Stimulated activated naive B cell treated with anti-CD40 and anti-IgM and Interleukin-4, amounts not matched to agents 10 μg/mL and 1 μg/mL and 100 μg/mL, for 72 hours (primary cell): ENCODE measurements at regions not wholly inside any gene's neighbourhood (a gene's known extent, or its start where the extent isn't known, plus 50 kb on each side); places are given as distances from the start of the nearest gene placed in this dataset.

Experiments
- ATAC-seq, 2 donors: fragments of 150-1000 bp; cut with Tn5 transposase; replicated peaks; 2 replicates each; pipeline ENCODE4 v1.10.0; 2021; ENCODE audit warnings: moderate library complexity in 1 of 2
- DNase-seq: peaks from one replicate; pipeline ENCODE4 v3.0.0; 2021
- H3K27ac Mint-ChIP-seq: one replicate; pipeline ENCODE4 v1.8.0; 2022; ENCODE audit warnings: mild to moderate bottlenecking, mixed read lengths
- H3K27me3 Mint-ChIP-seq, 2 donors: one replicate each; pipeline ENCODE4 v1.8.0; 2022; ENCODE audit warnings: mixed read lengths in 2 of 2
- H3K36me3 Mint-ChIP-seq, 2 donors: one replicate each; pipeline ENCODE4 v1.8.0; 2022; ENCODE audit warnings: mixed read lengths in 2 of 2, mild to moderate bottlenecking in 1 of 2
- H3K4me1 Mint-ChIP-seq, 2 donors: one replicate each; pipeline ENCODE4 v1.8.0; 2022; ENCODE audit warnings: mixed read lengths in 2 of 2, mild to moderate bottlenecking in 1 of 2
- H3K4me3 Mint-ChIP-seq, 2 donors: one replicate each; pipeline ENCODE4 v1.8.0; 2022; ENCODE audit warnings: mild to moderate bottlenecking in 2 of 2, mixed read lengths in 2 of 2, moderate library complexity in 1 of 2
- H3K9me3 Mint-ChIP-seq, 2 donors: one replicate each; pipeline ENCODE4 v1.8.0; 2022; ENCODE audit warnings: mixed read lengths in 2 of 2, mild to moderate bottlenecking in 1 of 2

- ATAC-seq (no peak), DNase-seq (no peak)
- H3K27ac Mint-ChIP-seq = no peak overlapping the region
- no peaks in the 10 kb centered on the region for H3K36me3 Mint-ChIP-seq
- no peaks in the 10 kb centered on the region for H3K27me3 Mint-ChIP-seq
- no peaks in the 10 kb centered on the region for H3K4me1 Mint-ChIP-seq
- no peak overlapping the region for H3K4me3 Mint-ChIP-seq
- peaks cover 4% of the 10 kb centered on the region in 2 donors for H3K9me3 Mint-ChIP-seq
Measured at GRCh38 chr10:130568246-130568645, 432.1 kb downstream of the GLRX3 start.

DNA sequence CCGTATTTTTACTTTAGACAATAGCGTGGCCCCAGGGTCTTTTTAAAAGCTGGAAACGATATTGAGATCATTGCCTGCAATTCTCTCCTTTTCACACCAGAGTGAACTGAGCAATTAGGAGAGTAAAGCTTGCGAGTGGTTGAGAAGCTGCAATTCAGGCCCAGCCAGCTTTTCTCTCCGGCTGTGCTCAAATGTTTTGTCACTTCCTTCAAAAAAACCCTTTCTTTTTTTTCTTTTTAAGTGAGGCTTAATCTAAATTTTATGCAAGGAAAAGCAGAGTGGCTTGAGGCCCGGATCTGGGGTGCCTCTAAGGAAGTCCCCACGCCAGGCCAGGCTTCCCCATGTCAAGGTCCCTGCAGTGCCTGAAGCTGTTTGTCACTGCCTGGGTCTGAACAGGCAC is 433.9 kb downstream of the GLRX3 start:
- ATAC-seq = no peak
- H3K27me3 Mint-ChIP-seq = no peaks in the 10 kb centered on the region
- peaks cover 0 to 2% of the 10 kb centered on the region in 2 donors for H3K9me3 Mint-ChIP-seq

GRCh38 chr10:130571674-130572073 is 435.5 kb downstream of the GLRX3 start:
- Mint-ChIP-seq H3K9me3 (peaks cover 0 to 2% of the 10 kb centered on the region in 2 donors), H3K4me3 (no peak overlapping the region), H3K27ac (no peak overlapping the region), H3K4me1 (no peaks in the 10 kb centered on the region), H3K27me3 (no peaks in the 10 kb centered on the region), H3K36me3 (no peaks in the 10 kb centered on the region)
- ATAC-seq = no peak
- no peak for DNase-seq

More for the DNA sequence above, 433.9 kb downstream of the GLRX3 start:
- no peak for DNase-seq
- H3K27ac Mint-ChIP-seq = no peak overlapping the region
- no peak overlapping the region for H3K4me3 Mint-ChIP-seq
- no peaks in the 10 kb centered on the region for H3K36me3 Mint-ChIP-seq
- H3K4me1 Mint-ChIP-seq = no peaks in the 10 kb centered on the region

DNA sequence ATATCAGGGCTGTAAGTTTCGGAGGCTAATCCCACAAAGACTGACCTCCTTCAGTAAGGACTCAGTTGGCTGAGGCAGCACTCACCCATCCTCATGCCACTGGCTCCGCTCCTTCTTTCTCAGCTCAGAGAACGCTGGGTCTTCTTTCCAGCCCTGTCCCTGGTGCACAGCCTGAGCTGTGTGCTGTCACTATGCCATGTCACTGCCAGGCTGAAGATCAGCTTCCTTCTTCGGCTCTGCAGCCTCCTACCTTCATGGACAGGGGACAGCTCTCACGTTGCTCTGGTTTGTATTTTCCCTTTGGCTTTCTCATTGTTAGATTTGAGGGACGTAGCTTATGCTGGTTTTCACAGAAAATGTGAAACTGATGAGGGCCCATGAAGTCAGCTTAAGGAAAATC is 437.3 kb downstream of the GLRX3 start:
- Mint-ChIP-seq H3K27ac (no peak overlapping the region), H3K4me3 (no peak overlapping the region), H3K36me3 (no peaks in the 10 kb centered on the region), H3K27me3 (no peaks in the 10 kb centered on the region), H3K4me1 (no peaks in the 10 kb centered on the region), H3K9me3 (no peaks in the 10 kb centered on the region)
- DNase-seq (no peak), ATAC-seq (no peak)

GRCh38 chr10:130575756-130576285 is 439.6 kb downstream of the GLRX3 start:
- Mint-ChIP-seq H3K36me3 (no peaks in the 10 kb centered on the region), H3K4me1 (no peaks in the 10 kb centered on the region), H3K4me3 (no peak overlapping the region), H3K9me3 (no peaks in the 10 kb centered on the region), H3K27ac (no peak overlapping the region), H3K27me3 (peaks cover 8 to 13% of the 10 kb centered on the region in 2 donors)
- DNase-seq = no peak
- no peak for ATAC-seq

DNA sequence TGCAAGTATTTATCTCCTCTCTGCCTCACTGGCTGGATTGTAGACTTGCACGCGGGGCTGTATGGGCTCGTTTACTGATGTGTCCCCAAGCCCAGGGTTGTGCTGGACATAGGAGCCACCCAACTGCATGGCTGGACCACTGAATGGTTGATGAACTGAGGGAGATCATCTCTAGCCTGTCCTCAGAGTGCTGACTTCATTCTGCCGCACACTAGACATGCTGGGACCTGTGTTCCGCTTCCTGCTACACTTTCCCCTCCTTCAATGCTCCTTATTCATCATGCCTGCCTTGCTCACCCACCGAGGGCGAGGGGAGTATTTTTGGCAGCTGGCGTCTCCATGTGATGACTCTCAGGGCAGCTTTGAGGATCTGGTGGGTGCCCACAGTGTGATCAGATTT is 440.2 kb downstream of the GLRX3 start:
- H3K36me3 Mint-ChIP-seq = no peaks in the 10 kb centered on the region
- ATAC-seq (no peak), DNase-seq (no peak)
- no peak overlapping the region for H3K4me3 Mint-ChIP-seq
- H3K9me3 Mint-ChIP-seq = no peaks in the 10 kb centered on the region
- H3K27me3 Mint-ChIP-seq = peaks cover 8 to 14% of the 10 kb centered on the region in 2 donors
- no peak overlapping the region for H3K27ac Mint-ChIP-seq
- H3K4me1 Mint-ChIP-seq = no peaks in the 10 kb centered on the region

- no peak for DNase-seq
- no peak for ATAC-seq
- Mint-ChIP-seq H3K4me3 (no peak overlapping the region), H3K27me3 (peaks cover 8 to 14% of the 10 kb centered on the region in 2 donors), H3K4me1 (no peaks in the 10 kb centered on the region), H3K36me3 (no peaks in the 10 kb centered on the region), H3K27ac (no peak overlapping the region), H3K9me3 (no peaks in the 10 kb centered on the region)
Measured at GRCh38 chr10:130577039-130577438, 440.8 kb downstream of the GLRX3 start.

DNA sequence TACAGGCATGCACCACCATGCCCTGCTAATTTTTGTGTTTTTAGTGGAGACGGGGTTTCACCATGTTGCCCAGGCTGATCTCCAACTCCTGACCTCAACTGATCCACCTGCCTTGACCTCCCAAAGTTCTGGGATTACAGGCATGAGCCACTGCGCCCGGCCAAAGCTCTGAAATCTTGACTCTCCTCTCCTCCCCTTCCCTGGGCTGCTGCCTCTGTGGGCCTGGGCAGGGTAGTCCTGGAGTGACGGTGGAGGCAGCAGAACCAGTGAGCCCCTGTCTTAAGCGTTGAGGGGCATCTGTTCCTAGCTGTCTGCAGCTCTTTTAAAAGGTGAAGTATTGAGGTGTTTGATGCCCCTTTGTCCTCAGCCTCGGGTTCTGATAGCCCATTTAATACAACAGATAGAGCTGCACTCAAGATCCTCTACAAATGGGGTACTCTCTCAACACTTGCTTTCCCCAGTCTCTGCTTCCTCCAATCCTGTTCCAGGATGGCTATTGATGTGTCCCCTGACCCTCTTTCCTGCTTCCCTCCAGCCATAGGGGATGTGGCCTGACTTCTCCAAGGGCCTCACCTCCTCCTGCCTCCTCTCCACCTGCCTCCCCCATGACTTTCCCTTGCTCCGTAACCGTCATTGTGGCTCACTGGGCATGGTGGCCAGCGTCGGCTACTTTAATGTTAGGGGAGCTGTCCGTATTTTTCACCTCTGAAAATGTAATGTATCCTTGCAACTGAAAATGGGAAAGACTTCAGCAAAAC is 442.5 kb downstream of the GLRX3 start:
- no peak for DNase-seq
- Mint-ChIP-seq H3K36me3 (no peaks in the 10 kb centered on the region), H3K9me3 (no peaks in the 10 kb centered on the region), H3K4me3 (no peak overlapping the region), H3K27ac (no peak overlapping the region), H3K27me3 (peaks cover 8 to 14% of the 10 kb centered on the region in 2 donors), H3K4me1 (no peaks in the 10 kb centered on the region)
- ATAC-seq = no peak

- no peak overlapping the region for H3K27ac Mint-ChIP-seq
- no peaks in the 10 kb centered on the region for H3K9me3 Mint-ChIP-seq
- peaks cover 8 to 14% of the 10 kb centered on the region in 2 donors for H3K27me3 Mint-ChIP-seq
- no peaks in the 10 kb centered on the region for H3K4me1 Mint-ChIP-seq
- ATAC-seq (no peak), DNase-seq (no peak)
- H3K36me3 Mint-ChIP-seq = no peaks in the 10 kb centered on the region
- H3K4me3 Mint-ChIP-seq = no peak overlapping the region
Measured at GRCh38 chr10:130579913-130580312, 443.7 kb downstream of the GLRX3 start.

DNA sequence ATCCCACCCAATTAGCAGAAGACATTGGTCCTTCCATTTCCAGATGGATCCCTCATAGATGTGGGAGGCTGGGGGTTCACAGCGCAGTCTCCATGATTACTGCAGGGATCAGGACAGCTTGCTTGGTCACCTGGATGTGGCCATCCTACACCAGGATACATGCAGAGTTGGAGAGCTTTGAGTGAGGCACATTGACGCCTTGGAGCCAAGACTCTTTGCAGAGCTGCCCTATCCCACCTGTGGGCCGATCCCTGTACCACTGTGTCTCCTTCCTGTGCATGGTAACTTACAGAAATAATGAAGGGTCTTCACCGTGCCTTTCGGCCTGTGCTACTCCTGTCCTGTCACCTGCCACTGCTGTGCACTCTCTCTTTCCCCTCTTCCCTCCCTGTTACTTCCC is 444.8 kb downstream of the GLRX3 start:
- Mint-ChIP-seq H3K4me1 (no peaks in the 10 kb centered on the region), H3K27ac (no peak overlapping the region)

DNA sequence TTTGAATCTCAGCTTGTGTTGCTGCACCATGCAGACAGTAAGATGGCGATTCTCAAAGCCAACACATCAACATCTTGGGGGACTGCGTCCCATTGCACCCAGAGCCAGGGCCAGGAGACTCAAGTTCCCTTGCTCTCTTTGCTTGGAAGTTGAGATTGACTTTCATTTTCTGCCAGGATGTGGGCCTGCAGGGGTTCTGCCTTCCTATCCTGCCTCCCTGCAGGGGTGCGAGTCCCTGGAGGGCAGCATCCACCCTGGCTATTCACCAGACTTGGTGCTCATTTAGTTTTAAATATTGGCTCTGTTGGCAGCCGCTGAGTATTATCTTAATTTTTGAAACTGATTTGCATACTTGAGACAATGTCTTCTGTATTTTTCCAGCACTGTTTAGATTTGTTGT is 451.5 kb downstream of the GLRX3 start:
- no peak overlapping the region for H3K4me3 Mint-ChIP-seq
- no peaks in the 10 kb centered on the region for H3K36me3 Mint-ChIP-seq
- H3K9me3 Mint-ChIP-seq = peaks cover 0 to 7% of the 10 kb centered on the region in 2 donors
- peaks cover 0 to 28% of the 10 kb centered on the region in 2 donors for H3K27me3 Mint-ChIP-seq
- H3K4me1 Mint-ChIP-seq = no peaks in the 10 kb centered on the region
- no peak for DNase-seq
- ATAC-seq = no peak
- no peak overlapping the region for H3K27ac Mint-ChIP-seq

More for the DNA sequence above, 444.8 kb downstream of the GLRX3 start:
- H3K4me3 Mint-ChIP-seq = no peak overlapping the region
- peaks cover 8 to 14% of the 10 kb centered on the region in 2 donors for H3K27me3 Mint-ChIP-seq
- DNase-seq = no peak
- H3K36me3 Mint-ChIP-seq = no peaks in the 10 kb centered on the region
- ATAC-seq = no peak
- H3K9me3 Mint-ChIP-seq = peaks cover 0 to 1% of the 10 kb centered on the region in 2 donors

GRCh38 chr10:130606001-130606405 is 469.8 kb downstream of the GLRX3 start:
- no peak overlapping the region for H3K27ac Mint-ChIP-seq
- H3K27me3 Mint-ChIP-seq = peaks cover 3 to 12% of the 10 kb centered on the region in 2 donors
- H3K36me3 Mint-ChIP-seq = peaks cover 0 to 2% of the 10 kb centered on the region in 2 donors
- H3K9me3 Mint-ChIP-seq = peaks cover 0 to 5% of the 10 kb centered on the region in 2 donors
- no peak overlapping the region for H3K4me3 Mint-ChIP-seq
- H3K4me1 Mint-ChIP-seq = no peaks in the 10 kb centered on the region
- DNase-seq (no peak), ATAC-seq (no peak)

DNA sequence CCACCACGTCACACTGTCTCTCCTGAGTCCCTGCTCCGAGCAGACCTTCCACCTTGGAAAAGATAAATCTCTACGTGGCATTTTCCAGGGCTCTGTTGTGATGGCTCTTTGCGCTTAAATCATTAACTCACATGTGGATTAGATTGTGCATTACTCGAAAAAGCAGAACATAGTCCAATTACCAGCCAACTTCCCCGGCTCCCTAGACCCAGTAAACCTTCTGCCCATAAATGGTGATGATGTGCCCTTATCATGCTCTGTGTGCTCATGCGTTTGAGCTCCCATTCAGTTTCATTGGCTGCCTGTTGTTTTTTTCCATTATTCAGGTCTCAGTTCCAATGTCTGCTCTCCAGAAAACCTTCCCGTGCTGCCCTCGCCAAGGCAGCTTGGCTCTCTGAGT is 471.2 kb downstream of the GLRX3 start:
- no peak for ATAC-seq
- DNase-seq = no peak
- no peak overlapping the region for H3K27ac Mint-ChIP-seq
- H3K9me3 Mint-ChIP-seq = peaks cover 3 to 5% of the 10 kb centered on the region in 2 donors
- H3K4me1 Mint-ChIP-seq = no peaks in the 10 kb centered on the region
- peaks cover 3 to 12% of the 10 kb centered on the region in 2 donors for H3K27me3 Mint-ChIP-seq
- H3K36me3 Mint-ChIP-seq = peaks cover 0 to 2% of the 10 kb centered on the region in 2 donors
- no peak overlapping the region for H3K4me3 Mint-ChIP-seq

- DNase-seq = no peak
- Mint-ChIP-seq H3K36me3 (no peaks in the 10 kb centered on the region), H3K4me3 (no peak overlapping the region), H3K27ac (no peak overlapping the region), H3K9me3 (peaks cover 6 to 9% of the 10 kb centered on the region in 2 donors), H3K4me1 (no peaks in the 10 kb centered on the region), H3K27me3 (peaks cover 3 to 6% of the 10 kb centered on the region in 2 donors)
- ATAC-seq = no peak
Measured at GRCh38 chr10:130611239-130611638, 475.0 kb downstream of the GLRX3 start.

GRCh38 chr10:130615457-130615856 is 479.3 kb downstream of the GLRX3 start:
- H3K27me3 Mint-ChIP-seq = peaks cover 0 to 6% of the 10 kb centered on the region in 2 donors
- no peaks in the 10 kb centered on the region for H3K4me1 Mint-ChIP-seq
- H3K27ac Mint-ChIP-seq = no peak overlapping the region
- H3K4me3 Mint-ChIP-seq = no peak overlapping the region
- no peaks in the 10 kb centered on the region for H3K36me3 Mint-ChIP-seq
- DNase-seq = no peak
- peaks cover 4 to 6% of the 10 kb centered on the region in 2 donors for H3K9me3 Mint-ChIP-seq
- no peak for ATAC-seq
